Activated T-helper 2 cell treated with anti-CD3 and anti-CD28 coated beads, Interferon-gamma antibody, Interleukin-2, Interleukin-4, amounts not matched to agents 10 μg/mL and 5 μg/mL and 100 μg/mL, durations not matched to agents 14 hours and 24 hours and 36 hours (primary cell): ENCODE measurements at regions not wholly inside any gene's neighbourhood (a gene's known extent, or its start where the extent isn't known, plus 50 kb on each side); places are given as distances from the start of the nearest gene placed in this dataset.

Experiments used
- DNase-seq: peaks from one replicate; pipeline ENCODE4 v3.0.0; 2021; ENCODE audit warnings: low spot score
- H3K27ac Mint-ChIP-seq: one replicate; pipeline ENCODE4 v1.8.0; 2021; ENCODE audit warnings: mixed read lengths
- H3K27me3 Mint-ChIP-seq: one replicate; pipeline ENCODE4 v1.8.0; 2021; ENCODE audit warnings: low read depth, mixed read lengths
- H3K36me3 Mint-ChIP-seq: one replicate; pipeline ENCODE4 v1.8.0; 2021; ENCODE audit warnings: low read depth, mixed read lengths
- H3K4me1 Mint-ChIP-seq: one replicate; pipeline ENCODE4 v1.8.0; 2021; ENCODE audit warnings: low read depth, mixed read lengths
- H3K4me3 Mint-ChIP-seq: one replicate; pipeline ENCODE4 v1.8.0; 2021; ENCODE audit warnings: low read depth, mild to moderate bottlenecking, moderate library complexity, mixed read lengths
- H3K9me3 Mint-ChIP-seq: one replicate; pipeline ENCODE4 v1.8.0; 2021; ENCODE audit warnings: mixed read lengths
- intact Hi-C: fragments of 100-400 bp; cut with micrococcal nuclease; formaldehyde crosslinking; loops from one replicate; pipeline ENCODE4 v1.15.1; 2023

- intact Hi-C loops, result no loop called here
- no peaks in the 10 kb centered on the region for H3K4me1 Mint-ChIP-seq
- H3K36me3 Mint-ChIP-seq, result no peaks in the 10 kb centered on the region
- H3K27ac Mint-ChIP-seq, result no peak overlapping the region
- no peaks in the 10 kb centered on the region for H3K9me3 Mint-ChIP-seq
- H3K27me3 Mint-ChIP-seq, result no peaks in the 10 kb centered on the region
- no peak overlapping the region for H3K4me3 Mint-ChIP-seq
- no peak for DNase-seq
Measured at GRCh38 chr13:110824702-110825300, 90.1 kb downstream of the ANKRD10 start.

- no peaks in the 10 kb centered on the region for H3K27me3 Mint-ChIP-seq
Measured at GRCh38 chr13:110825516-110825915, 89.4 kb downstream of the ANKRD10 start.

GRCh38 chr13:110826101-110826500, 88.8 kb downstream of the ANKRD10 start:
- H3K27ac Mint-ChIP-seq, result no peak overlapping the region
- H3K9me3 Mint-ChIP-seq, result no peaks in the 10 kb centered on the region
- H3K27me3 Mint-ChIP-seq, result no peaks in the 10 kb centered on the region
- H3K36me3 Mint-ChIP-seq, result no peaks in the 10 kb centered on the region
- no peaks in the 10 kb centered on the region for H3K4me1 Mint-ChIP-seq
- H3K4me3 Mint-ChIP-seq, result no peak overlapping the region
- intact Hi-C loops, result no loop called here
- DNase-seq, result no peak

More at GRCh38 chr13:110825516-110825915, 89.4 kb downstream of the ANKRD10 start:
- no peaks in the 10 kb centered on the region for H3K9me3 Mint-ChIP-seq
- intact Hi-C loops, result no loop called here
- no peaks in the 10 kb centered on the region for H3K36me3 Mint-ChIP-seq
- no peak for DNase-seq
- no peaks in the 10 kb centered on the region for H3K4me1 Mint-ChIP-seq
- H3K27ac Mint-ChIP-seq, result no peak overlapping the region
- no peak overlapping the region for H3K4me3 Mint-ChIP-seq

- Mint-ChIP-seq H3K4me1 (no peaks in the 10 kb centered on the region), H3K27ac (no peak overlapping the region), H3K36me3 (no peaks in the 10 kb centered on the region), H3K9me3 (no peaks in the 10 kb centered on the region), H3K4me3 (no peak overlapping the region), H3K27me3 (no peaks in the 10 kb centered on the region)
- intact Hi-C loops, result no loop called here
- no peak for DNase-seq
Measured at GRCh38 chr13:110826861-110827672, 87.8 kb downstream of the ANKRD10 start.
